HL-60 (cell line): ENCODE measurements at regions not wholly inside any gene's neighbourhood (a gene's known extent, or its start where the extent isn't known, plus 50 kb on each side); places are given as distances from the start of the nearest gene placed in this dataset.

Experiments
- CTCF ChIP-seq: IDR thresholded peaks from one replicate; pipeline ENCODE4 v1.5.1; 2011; ENCODE audit warnings: low read length, control low read depth, inconsistent platforms; ENCODE audit not compliant: insufficient read depth
- REST ChIP-seq: IDR thresholded peaks from 2 replicates; pipeline ENCODE4 v1.6.1; 2012; ENCODE audit warnings: low read depth; ENCODE audit not compliant: insufficient replicate concordance

- TF ChIP-seq REST (no peak), CTCF (no peak)
Measured at GRCh38 chr1:5559078-5559477, 433.1 kb downstream of the NPHP4 start.
